HG03469 (cell line): ENCODE measurements at regions not wholly inside any gene's neighbourhood (a gene's known extent, or its start where the extent isn't known, plus 50 kb on each side); places are given as distances from the start of the nearest gene placed in this dataset.
"Not testable (repeated sequence)": the region's sequence is repeated elsewhere in the genome, so short reads cannot be mapped to it uniquely, and the experiment has no call there.

Experiments
- ATAC-seq: cut with Tn5 transposase; IDR thresholded peaks from one replicate; pipeline ENCODE4 v1.9.1; 2021; ENCODE audit warnings: mild to moderate bottlenecking, moderate library complexity, moderate number of reproducible peaks; ENCODE audit not compliant: unreplicated experiment

DNA sequence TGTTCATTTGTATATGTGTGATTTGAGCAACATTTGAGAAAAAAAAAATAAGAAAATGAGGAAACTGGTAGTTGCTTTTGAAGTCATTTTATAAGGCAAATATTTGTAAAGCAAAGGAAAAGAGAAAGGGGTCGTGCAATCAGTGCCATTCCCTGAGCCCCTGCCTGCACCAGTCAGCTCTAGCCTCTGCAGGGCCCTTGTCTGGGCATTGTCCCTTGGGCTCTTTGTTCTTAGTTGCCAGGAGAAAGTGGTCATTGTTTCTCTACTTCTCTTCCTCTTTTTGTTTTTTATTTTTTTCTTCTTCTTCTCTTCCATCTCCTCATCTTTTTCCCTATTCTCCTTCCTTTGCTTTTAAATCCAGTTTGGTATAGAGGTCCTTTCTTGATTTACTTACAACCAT is 175.3 kb upstream of the CREB1 start:
- no peak for ATAC-seq

DNA sequence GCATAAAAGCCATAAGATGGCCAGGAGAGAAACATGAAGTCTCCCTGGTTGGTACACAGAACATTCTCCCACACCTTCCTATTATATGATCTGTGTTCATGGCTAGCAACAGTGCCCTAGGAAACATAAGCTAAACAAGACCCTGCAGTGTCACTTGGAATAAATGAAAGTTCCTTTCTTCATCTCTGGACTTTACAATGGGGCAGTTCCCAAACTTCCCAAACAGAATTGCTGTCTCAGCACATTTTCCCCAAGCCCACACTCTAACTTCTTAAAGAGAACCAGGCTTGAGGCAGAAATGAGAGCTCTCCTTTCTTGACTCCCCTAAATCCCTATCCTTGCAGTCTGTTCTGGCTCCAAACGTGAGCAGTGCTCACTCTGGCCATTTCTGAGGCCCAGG is 173.2 kb upstream of the CREB1 start:
- no peak for ATAC-seq

DNA sequence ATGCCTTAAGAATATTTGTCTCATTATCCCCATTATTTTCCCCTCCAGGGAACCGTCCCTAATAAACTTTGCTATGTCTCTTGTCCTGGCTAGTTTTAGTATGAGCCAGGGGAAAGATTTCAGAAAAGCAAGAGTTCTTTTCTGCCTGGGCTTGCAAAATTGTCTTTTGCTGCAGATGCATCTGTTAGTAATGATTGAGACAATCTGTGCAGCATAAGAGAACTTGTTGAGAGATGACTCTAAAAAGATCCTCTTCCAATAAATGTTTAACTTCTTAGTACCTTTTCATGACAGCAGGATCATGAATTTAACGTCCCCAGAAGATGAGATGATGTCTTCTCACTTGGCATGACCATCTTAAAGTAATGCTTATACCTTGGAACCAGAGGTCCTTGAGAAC is 172.5 kb upstream of the CREB1 start:
- ATAC-seq = no peak

DNA sequence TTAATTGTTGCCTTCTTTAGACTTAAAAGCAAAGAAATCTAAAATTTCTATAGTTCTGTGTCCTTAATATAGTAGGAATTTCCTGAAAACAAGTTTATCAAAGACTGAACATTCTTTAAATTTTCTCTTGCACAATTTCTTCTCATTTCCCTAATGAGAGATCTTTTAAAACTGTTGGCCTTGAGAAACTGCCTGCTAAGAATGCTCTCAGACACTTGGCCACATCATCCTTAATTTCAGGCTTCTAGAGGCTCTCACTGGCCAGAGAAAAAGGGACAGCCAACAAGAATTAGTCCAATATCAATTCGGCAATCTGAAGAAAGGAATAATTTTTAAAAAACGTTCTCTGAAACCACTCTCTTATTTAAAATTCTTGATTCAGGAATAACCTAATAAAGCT is 167.0 kb upstream of the CREB1 start:
- ATAC-seq = no peak

DNA sequence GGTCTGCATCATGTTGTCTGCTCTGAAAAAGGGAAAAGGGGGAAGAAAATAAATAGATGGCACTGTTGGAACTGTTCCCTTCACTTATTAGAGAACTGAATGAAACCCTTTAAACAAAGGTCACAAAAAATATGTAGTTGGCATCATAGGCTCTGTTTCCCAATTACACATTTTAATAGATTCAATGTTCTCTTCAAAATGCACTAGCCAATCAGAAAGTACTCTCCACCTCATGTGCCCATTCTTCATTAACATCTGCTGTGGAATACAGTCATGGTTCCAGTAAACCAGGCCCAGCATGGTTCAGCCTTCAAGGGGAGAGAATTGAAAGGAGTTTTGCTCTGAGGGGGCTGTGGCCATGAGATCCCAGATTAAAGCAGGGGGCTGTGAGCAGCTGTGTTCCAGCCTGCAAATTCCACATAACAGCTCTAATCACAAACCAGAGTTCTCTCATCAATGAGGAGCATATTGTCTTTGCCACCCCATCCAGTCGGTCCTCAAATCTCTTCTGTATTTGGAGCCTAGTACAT is 165.9 kb upstream of the CREB1 start:
- ATAC-seq = no peak

DNA sequence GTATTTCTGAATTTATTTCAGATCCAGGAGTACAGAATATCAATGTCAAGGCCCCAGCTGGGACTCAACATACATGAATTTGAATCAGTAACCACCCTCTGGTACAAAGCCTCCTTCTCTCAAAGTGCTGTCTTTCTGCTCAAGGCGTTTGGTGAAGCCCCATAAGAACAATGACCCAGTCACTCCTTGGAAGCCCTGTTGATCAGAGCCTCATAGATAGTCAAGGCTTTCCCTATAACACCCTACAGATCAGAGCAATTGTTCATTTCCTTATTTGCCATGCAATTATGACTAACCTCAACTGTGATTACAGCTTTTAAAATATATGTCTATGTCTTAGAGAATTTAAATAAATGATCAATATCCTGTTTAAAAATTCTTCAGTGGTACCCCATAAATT is 159.1 kb upstream of the CREB1 start:
- ATAC-seq = no peak

DNA sequence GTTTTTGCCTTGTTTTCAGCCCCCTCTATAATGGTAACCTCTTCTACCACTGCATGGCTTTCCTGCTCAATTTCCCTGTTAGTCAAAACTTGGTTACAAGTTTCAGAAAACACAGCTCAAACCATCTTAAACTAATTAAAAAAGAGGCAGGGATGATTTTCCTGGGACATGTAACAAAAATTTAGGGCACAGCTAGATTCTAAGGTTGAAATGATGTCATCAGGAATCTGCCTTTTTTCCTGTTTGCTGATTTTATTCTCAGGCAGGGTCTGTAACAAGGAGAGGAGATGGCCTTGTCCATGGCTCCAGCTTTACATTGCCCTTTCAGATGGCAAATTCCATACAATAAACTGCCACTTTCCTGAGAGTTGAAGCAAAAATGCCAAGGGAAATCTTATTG is 157.9 kb upstream of the CREB1 start:
- ATAC-seq = no peak

DNA sequence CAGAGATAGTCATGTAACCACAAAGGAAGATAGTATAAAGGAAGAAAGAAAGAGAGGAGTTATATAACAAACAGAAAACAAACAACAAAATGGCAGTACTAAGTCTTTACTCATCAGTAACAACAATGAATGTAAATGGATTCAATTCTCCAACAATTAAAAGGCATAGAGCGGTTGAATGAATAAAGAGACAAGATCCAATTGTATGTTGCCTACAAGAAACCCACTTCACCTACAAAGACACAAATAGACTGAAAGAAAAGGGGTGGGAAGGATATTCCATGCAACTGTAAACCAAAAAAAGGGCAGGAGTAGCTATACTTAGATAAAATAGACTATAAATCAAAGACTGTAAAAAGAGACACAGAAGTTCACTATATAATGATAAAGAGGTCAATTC is 157.3 kb upstream of the CREB1 start:
- no peak for ATAC-seq

DNA sequence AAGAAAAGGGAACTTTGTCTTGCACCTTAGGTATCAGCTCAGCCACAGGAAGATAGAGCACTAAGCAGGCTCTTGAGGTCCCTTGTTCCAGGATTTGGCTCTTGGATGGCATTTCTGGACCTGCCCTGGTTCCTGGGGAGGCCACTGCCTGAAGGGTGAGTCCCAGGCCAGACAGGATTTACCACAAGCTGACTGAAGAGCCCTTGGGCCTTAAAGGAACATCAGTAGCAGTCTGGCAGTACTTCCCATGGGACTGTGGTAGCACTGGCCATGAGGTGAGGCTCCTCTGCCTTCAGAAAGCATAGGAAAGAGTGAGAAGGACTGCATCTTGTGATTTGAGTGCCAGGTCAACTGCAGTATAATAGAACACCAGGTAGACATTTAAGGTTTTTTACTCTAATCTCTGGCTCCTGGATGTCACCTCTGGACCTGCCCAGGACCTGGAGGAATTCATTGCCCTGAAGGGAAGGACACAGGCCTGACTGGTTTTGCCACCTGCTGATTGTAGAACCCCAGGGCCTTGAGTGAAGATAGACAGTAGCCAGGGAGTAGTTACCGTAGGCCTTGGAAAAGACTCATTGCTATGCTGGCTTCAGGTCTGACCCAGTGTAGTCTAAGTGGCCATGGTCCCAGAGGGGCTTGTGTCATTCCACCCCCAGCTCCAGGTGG is 154.4 kb upstream of the CREB1 start:
- no peak for ATAC-seq

DNA sequence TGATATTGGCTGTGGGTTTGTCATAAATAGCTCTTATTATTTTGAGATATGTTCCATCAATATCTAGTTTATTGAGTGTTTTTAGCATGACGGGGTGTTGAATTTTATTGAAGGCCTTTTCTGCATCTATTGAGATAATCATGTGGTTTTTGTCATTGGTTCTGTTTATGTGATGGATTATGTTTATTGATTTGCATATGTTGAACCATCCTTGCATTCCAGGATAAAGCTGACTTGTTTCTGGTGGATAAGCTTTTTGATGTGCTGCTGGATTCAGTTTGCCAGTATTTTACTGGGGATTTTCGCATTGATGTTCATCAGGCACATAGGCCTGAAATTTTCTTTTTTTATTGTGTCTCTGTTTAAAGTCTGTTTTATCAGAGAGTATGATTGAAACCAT is 151.1 kb upstream of the CREB1 start:
- ATAC-seq = not testable (repeated sequence)

DNA sequence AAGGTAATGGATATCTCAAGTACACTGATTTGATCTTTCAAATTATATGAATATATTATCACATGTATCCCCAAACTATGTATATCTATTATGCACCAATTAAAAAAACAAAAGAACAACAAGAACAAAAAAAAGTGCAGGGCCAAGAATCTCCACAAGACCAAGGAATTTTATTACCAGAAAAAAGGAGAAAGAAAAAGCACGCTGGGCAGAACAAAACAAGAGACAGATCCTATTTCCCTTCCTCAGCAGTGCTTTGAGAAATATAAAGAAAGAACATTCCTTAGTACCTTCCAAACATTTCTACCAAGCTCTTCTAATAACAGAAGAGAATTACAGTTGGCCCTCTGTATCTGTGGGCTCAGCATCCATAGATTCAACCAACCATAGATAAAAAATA is 144.7 kb upstream of the CREB1 start:
- no peak for ATAC-seq

DNA sequence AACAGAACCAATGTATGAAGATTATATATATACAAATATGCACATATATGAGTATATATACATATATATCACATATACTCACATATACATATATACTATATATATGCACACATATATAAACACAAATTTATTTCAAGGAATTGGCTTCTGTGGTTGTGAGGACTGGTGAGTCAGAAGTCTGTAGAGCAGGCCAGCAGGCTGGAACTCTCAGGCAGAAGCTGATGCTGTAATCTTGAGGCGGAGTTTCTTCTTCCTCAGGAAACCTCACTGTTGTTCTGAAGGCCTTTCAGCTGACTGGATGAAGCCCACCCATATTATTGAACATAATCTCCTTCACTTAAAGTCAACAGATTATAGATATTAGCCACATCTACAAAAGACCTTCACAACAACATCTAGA is 143.9 kb upstream of the CREB1 start:
- no peak for ATAC-seq

DNA sequence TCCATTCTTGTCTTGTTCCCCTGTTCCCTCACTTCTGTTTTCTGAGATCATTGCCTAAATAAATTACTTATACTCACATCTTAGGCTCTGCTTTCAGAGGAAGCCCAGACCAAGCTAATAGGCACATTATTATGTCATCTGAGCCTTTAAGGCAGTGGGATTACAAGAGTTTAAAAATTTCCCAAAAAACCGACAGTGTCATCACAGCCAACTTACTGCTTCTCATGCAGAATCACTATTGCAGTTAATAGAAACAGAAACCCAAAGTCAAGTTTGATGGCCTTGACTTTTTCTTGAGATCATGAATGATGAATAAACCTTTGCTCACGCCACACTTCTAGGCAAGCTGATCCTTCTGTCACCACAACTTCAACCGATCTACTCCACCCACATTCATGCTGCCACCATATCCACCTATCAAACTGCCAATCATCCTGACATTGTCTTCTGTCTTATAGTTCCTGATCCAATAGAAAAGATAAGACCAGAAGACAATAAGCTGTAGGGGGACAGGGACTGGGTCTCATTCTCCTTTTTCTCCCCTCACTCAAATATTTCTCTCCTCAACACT is 142.7 kb upstream of the CREB1 start:
- no peak for ATAC-seq

DNA sequence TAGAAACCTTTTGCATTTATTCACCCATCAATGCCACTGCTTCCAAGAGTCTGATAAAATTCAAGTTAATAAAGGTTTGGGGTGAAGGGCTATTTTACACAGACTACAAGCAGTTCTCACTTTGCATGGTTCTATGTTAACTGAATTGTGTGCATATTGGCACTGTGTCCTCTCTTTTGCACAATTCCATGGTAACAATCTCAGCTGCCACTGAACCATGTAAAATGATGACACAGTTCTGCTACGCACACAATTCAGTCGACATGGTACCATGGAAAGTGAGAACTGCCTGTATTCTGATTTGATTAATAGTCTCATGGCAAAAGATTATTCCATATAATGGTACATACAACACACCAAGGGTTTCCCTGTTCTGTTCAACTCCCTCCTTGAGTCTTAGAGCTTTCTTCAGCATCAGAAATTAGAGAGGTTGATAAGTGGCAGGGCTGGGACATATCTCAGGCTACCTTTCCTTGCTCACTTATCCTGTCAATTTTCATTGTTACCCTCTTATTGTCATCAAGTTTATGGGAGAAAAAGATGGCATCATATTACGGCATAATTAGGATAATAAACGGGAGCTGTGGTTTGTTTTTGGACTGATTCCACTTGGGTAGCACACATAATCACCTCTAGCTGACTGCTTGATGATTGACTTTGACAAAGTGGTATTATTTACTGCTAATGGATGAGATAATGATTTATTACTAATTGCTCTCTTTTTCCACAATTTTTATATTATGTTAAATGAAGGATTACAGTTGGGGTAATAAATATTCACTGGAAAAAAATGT is 139.3 kb upstream of the CREB1 start:
- ATAC-seq = no peak

DNA sequence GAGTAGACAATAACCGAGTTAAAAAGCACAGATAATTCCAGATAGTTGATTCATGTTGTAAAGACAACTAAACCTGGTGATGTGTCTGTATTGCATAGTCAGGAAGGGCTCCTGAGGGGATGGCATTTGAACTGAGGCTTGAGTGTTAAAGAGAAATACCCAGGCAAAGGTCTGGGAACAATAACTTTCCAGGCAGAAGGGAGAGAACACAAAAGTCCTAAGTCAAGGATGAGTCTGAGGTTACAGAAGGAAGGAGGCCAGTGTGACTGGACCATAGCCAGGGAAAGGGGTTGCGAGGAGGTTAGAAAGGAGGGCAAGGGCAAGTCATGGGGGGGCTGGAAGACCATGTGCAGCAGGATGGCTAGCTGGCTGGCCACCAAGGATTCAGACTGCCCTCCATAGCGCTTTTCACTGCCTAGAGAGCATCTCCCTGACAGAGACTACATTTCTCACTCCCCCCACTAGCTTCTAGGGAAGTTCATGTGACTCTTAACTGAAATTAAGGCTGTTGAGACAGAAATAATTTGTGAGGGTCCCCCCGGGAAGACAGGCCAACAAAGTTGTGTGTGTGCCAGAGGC is 135.5 kb upstream of the CREB1 start:
- no peak for ATAC-seq

DNA sequence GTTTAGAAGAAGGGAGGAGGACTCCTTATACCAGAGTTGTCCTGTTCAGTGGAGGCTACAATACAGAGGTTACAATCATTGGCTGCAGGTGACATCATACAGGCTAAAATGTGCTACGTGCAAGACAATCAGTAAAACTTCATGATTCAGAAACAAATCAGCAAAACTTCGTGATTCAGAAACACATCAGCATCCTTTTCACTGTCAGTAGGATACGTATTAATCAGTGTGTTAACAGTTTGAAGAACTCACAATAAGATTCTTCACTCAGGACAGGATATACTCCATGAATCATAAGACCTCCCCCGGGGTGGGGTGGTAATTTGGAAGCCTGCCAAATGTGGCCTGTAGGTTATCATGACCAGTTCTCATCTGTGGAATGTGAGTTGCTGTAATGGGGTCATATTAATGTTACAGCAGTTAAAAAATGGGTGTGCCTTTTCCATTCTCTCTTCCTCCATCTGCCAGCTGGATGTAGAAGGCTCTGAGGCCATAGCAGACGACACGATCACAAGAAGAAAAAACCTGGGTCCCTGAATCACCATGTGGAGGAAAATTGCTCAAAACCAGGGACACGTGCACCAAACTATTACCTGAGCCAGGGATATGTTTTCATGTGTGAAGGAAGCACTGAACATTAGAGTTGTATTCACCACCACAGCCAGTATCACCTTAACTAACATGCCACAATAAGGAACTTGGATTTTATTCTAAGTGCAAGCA is 134.8 kb upstream of the CREB1 start:
- no peak for ATAC-seq

DNA sequence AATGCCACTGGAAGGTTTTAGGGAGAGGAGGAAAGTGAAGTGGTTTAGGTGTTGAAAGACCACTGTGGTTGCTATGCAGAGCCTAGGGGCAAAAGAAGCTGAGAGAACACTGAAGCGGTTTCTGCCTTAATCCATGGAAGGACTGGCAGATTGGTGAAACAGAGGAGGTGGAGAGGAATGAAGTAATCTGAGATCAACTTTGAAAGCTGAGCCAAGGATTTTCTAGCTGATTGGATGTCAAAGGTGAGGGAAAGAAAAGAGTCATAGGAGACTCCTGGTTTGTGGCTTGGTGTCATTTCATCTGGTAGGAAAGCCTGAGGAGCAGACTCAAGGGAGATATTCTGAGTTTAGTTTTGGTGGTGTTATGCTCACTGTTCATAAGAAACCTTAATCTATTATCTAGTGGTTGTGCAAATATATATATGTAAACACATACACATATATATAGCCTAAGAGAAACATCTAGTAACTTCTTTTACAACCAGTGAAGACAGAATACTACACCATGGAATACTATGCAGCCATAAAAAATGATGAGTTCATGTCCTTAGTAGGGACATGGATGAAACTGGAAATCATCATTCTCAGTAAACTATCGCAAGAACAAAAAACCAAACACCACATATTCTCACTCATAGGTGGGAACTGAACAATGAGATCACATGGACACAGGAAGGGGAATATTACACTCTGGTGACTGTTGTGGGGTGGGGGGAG is 134.1 kb upstream of the CREB1 start:
- no peak for ATAC-seq

DNA sequence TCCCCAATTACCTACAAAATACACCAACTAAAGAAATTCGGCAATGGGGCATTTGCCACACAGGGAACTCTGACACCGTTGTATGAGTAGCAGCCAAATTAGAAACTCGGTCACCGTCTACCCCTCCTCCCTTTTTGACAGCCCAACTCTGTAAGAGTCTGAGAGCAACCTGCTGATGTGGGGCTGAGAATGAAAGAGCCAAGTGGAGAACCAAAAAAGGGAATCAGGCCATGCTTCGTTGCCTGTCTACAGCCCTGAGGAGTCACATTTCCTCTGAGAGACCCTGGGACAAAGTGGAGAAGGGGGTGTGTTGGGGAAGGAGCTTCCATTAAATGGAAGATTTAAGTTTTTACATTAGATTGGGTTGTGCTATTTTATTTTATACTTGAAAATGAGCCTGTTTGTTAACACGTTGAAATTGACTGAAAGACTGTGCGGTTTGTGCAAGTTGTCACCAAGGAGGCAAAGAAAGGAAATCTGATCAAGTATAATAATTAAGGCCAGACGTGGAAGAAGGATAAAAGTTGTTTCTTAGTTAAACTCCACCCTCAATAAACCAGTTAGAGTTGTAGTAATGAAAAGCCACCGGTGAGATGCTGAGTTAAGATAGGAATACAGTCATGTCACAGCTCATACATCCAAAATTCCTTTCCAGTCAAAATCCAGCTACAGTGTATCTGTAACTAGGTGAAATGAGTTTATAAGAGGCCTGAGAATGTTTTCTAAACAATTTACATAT is 131.7 kb upstream of the CREB1 start:
- no peak for ATAC-seq

DNA sequence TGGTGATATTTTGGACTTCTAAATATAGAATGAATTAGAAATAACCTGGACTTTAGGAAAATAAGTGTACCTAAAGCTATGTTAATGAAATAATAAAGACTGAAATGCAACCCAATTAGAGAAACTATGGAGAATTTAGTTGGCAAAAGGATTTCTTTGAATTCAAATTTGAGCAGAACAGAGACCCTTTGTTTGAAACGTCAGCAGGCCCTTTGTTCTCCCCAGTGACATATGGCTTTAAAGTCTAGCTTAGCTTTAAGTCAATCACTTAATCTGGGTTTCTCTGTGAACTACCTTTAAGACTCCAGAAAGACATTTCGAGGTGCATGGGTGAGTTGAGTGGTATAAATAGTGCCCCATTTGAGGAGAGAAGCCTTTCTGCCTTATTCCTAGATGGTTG is 130.5 kb upstream of the CREB1 start:
- ATAC-seq = no peak

DNA sequence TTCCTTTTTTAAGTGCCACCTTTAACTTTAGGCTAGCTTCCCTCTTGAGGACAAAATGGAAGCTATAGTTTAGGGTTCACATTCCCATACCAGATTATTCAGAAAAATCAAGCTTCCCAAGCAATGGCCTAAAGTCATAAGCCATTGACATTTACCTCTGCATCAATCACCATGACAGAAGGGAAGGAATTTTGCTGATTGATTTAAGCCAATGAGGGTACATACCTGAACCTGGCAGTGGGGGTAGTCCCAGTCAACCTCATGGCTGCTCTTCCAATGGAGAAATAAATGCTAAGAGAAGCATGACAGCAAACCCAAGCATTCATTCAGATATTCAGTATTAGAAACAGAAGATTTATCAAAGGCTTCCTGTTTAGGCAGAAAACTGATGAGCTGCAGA is 128.4 kb upstream of the CREB1 start:
- ATAC-seq = no peak
